Adipocyte (in vitro differentiated cells): ENCODE measurements at regions not wholly inside any gene's neighbourhood (a gene's known extent, or its start where the extent isn't known, plus 50 kb on each side); places are given as distances from the start of the nearest gene placed in this dataset.
"Not testable (repeated sequence)": the region's sequence is repeated elsewhere in the genome, so short reads cannot be mapped to it uniquely, and the experiment has no call there.

Experiments
- DNase-seq: peaks from one replicate; pipeline ENCODE4 v3.0.0-alpha.2; 2015; ENCODE audit warnings: low read depth
- H3K27me3 ChIP-seq: replicated peaks from 2 replicates; pipeline ENCODE4 v1.7.0; 2013; ENCODE audit warnings: mild to moderate bottlenecking, low read length, moderate library complexity; ENCODE audit not compliant: control insufficient read depth, insufficient read depth
- H3K36me3 ChIP-seq: 2 replicates; pipeline ENCODE4 v1.7.0; 2013; ENCODE audit warnings: low read length, mild to moderate bottlenecking, moderate library complexity; ENCODE audit not compliant: control insufficient read depth, insufficient read depth, severe bottlenecking
- H3K4me1 ChIP-seq: 2 replicates; pipeline ENCODE4 v1.7.0; 2013; ENCODE audit warnings: mild to moderate bottlenecking, low read length, moderate library complexity; ENCODE audit not compliant: control insufficient read depth, insufficient read depth
- H3K4me3 ChIP-seq: 2 replicates; pipeline ENCODE4 v1.7.0; 2013; ENCODE audit warnings: mild to moderate bottlenecking, low read length, moderate library complexity
- H3K9ac ChIP-seq: 2 replicates; pipeline ENCODE4 v1.7.0; 2013; ENCODE audit warnings: mild to moderate bottlenecking, low read length, moderate library complexity
- H3K9me3 ChIP-seq: 2 replicates; pipeline ENCODE4 v1.7.0; 2013; ENCODE audit warnings: mild to moderate bottlenecking, low read length, moderate library complexity; ENCODE audit not compliant: control insufficient read depth

GRCh38 chr20:29409160-29409689 is 1848.2 kb upstream of the DEFB115 start:
- not testable (repeated sequence) for H3K27me3 ChIP-seq, H3K9me3 ChIP-seq, H3K4me1 ChIP-seq, H3K4me3 ChIP-seq, H3K36me3 ChIP-seq, DNase-seq, H3K9ac ChIP-seq

GRCh38 chr20:29409833-29410805 is 1847.3 kb upstream of the DEFB115 start:
- Histone ChIP-seq H3K27me3 (no peaks in the 10 kb centered on the region), H3K9me3 (no peaks in the 10 kb centered on the region), H3K9ac (no peak overlapping the region), H3K36me3 (no peaks in the 10 kb centered on the region), H3K4me1 (no peaks in the 10 kb centered on the region), H3K4me3 (no peak overlapping the region)
- no peak for DNase-seq

- Histone ChIP-seq H3K27me3 (no peaks in the 10 kb centered on the region), H3K9ac (no peak overlapping the region), H3K4me3 (no peak overlapping the region), H3K4me1 (no peaks in the 10 kb centered on the region), H3K36me3 (no peaks in the 10 kb centered on the region), H3K9me3 (no peaks in the 10 kb centered on the region)
- DNase-seq = no peak
These were observed 1846.5 kb upstream of the DEFB115 start for GRCh38 chr20:29410806-29411457.

DNA sequence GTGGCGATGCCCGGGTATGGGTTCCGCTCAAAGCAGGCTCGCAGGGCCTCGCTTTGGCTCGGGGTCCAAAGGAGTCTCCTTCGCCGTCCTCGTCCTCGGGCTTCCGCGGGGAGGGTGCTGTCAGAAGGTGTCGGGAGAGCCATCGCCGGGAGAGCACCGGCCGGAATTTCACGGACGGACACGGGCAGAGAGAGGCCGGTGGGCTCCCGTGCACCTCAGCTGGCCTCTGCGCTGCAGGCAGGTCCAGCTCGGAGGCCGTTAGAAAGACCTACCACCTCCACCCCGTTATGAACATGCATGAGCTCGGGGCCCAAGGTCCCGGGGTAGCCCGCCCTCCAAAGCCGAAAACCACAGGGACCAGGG is 1846.0 kb upstream of the DEFB115 start:
- H3K27me3 ChIP-seq, H3K9ac ChIP-seq, H3K4me1 ChIP-seq, H3K4me3 ChIP-seq, DNase-seq, H3K36me3 ChIP-seq, H3K9me3 ChIP-seq: not testable (repeated sequence)

DNA sequence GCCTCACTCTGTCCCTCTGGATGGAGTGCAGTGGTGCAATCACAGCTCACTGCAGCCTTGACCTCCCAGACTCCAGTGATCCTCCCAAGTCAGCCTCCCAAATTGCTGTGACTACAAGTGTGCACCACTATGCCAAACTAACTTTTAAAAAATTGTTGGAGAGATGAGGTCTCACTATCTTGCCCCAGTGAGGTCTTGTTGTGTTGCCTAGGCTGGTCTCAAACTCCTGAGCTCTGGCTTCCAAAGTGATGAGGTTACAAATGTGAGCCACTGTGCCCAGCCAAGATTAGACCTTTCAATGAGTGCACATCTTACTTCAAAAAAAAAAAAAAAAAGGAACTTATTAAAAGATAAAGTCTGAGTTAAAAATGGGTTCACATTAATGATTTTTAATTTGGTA is 1838.1 kb upstream of the DEFB115 start:
- H3K4me1 ChIP-seq = no peaks in the 10 kb centered on the region
- H3K27me3 ChIP-seq = no peaks in the 10 kb centered on the region

DNA sequence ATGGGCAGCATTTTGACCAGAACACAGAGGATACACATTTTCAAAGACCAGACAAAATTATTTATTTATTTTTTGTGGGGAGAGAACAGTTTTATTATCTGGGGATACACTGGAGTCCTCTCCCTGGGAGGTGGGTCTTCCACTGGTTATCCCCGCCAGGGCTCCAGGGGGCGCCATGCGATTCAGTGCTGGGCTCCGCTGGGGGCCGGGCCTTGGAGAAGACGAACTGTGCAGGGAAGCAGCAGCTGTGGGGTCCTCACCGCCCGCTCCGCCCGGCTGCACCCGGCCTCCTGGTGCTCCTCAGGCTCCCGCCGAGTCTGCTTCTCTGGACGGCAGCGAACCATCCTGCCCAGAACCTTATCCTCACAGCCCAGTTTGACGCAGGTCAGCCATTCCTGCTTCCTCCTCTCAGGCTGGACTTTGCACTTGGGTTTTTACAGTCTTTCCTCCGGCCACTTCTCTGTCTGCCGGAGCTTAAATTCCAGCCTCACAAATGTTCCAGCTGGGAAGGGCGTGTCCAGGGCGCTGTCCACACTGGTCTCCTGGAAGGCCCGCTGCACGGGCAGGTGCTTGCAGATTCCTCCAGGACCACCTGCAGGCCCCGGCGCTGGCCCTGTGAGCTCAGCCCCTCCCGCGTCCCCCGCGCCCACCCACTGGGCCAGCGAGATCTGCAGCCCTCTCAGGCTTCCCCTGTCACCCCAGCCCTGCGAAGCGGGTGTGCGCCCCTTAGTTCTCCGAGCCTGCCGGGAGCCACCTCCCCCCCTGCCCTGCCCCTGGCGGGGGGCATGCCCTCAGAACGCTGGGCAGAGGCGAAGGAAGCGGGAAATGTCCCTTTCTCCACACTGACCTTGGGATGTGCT is 1830.0 kb upstream of the DEFB115 start:
- H3K27me3 ChIP-seq = no peaks in the 10 kb centered on the region
- H3K9me3 ChIP-seq = no peaks in the 10 kb centered on the region
- no peak overlapping the region for H3K4me3 ChIP-seq
- H3K9ac ChIP-seq = no peak overlapping the region
- no peaks in the 10 kb centered on the region for H3K36me3 ChIP-seq
- H3K4me1 ChIP-seq = no peaks in the 10 kb centered on the region
- no peak for DNase-seq

More for the DNA sequence above, 1838.1 kb upstream of the DEFB115 start:
- no peaks in the 10 kb centered on the region for H3K9me3 ChIP-seq
- no peak overlapping the region for H3K9ac ChIP-seq
- no peak for DNase-seq
- no peaks in the 10 kb centered on the region for H3K36me3 ChIP-seq
- no peak overlapping the region for H3K4me3 ChIP-seq

- Histone ChIP-seq H3K27me3 (no peaks in the 10 kb centered on the region), H3K9ac (no peak overlapping the region), H3K4me3 (no peak overlapping the region), H3K4me1 (no peaks in the 10 kb centered on the region), H3K9me3 (no peaks in the 10 kb centered on the region), H3K36me3 (no peaks in the 10 kb centered on the region)
- DNase-seq = no peak
These were observed 1826.9 kb upstream of the DEFB115 start for GRCh38 chr20:29430531-29430930.

DNA sequence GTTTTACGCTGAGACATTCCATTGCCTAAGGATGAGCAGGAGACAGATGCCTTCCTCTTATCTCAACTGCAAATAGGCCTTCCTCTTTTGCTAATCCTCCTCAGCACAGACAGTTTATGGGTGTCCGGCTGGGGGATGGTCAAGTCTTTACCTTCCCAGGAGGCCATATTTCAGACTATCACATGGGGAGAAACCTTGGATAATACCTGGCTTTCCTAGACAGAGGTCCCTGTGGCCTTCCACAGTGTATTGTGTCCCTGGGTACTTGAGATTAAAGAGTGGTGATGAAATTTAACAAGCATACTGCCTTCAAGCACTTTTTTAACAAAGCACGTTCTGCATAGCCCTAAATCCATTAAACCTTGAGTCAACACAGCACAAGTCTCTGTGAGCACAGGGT is 1816.7 kb upstream of the DEFB115 start:
- H3K9ac ChIP-seq, H3K36me3 ChIP-seq, H3K4me3 ChIP-seq, H3K27me3 ChIP-seq, H3K4me1 ChIP-seq, H3K9me3 ChIP-seq, DNase-seq: not testable (repeated sequence)

DNA sequence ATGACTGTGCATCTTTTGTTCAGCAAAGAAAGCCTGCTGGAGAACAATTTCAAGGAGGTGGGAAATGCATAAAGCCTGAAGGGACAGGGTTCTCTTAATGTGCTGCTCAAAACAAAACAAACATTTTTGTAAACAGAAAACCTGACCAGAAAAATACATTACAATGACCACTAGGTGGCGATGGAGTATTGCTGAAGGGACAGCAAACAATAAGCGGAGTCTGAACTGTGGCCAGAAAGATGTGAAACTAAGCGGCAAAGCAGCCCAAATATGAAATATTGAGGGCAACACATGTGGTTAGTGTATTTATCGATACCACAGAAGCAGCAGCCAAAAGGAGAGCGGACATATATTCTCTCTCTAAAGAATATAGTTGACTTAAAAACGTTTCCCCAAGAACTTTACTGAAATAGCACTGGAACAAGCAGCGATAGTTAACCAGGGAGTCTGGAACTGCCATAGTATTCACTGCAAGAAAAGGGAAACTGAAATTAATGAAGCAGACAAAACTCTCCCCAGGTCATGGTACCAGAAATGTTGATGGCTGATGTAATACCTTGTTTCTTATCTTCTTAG is 1814.2 kb upstream of the DEFB115 start:
- H3K4me1 ChIP-seq, H3K27me3 ChIP-seq, H3K9me3 ChIP-seq, H3K36me3 ChIP-seq: not testable (repeated sequence)
- DNase-seq = peak; percentile 64
- H3K9ac ChIP-seq = peak overlapping the region; percentile 51
- peak overlapping the region; percentile 58 for H3K4me3 ChIP-seq

GRCh38 chr20:29443819-29444218 is 1813.6 kb upstream of the DEFB115 start:
- Histone ChIP-seq H3K27me3 (no peaks in the 10 kb centered on the region), H3K4me1 (no peaks in the 10 kb centered on the region), H3K36me3 (no peaks in the 10 kb centered on the region), H3K9me3 (no peaks in the 10 kb centered on the region), H3K4me3 (no peak overlapping the region), H3K9ac (no peak overlapping the region)
- no peak for DNase-seq
